OCI-LY1 (cell line): ENCODE measurements at regions not wholly inside any gene's neighbourhood (a gene's known extent, or its start where the extent isn't known, plus 50 kb on each side); places are given as distances from the start of the nearest gene placed in this dataset.

ENCODE experiments used
- H2AFZ ChIP-seq: fragments of 200-600 bp; sonication (generic), shearing (Covaris generic); 2 replicates; pipeline ENCODE4 v1.6.0; 2014; ENCODE audit warnings: antibody characterized with exemption, mild to moderate bottlenecking, low read length
- H3F3A ChIP-seq: fragments of 200-600 bp; sonication (generic), shearing (Covaris generic); 2 replicates; pipeline ENCODE4 v1.6.0; 2014; ENCODE audit warnings: mild to moderate bottlenecking, antibody characterized with exemption, low read length, moderate library complexity; ENCODE audit not compliant: insufficient read depth
- H3K27ac ChIP-seq: fragments of 200-600 bp; sonication (generic); 2 replicates; pipeline ENCODE4 v1.5.1; 2014; ENCODE audit warnings: low read length, mixed run types, mild to moderate bottlenecking, low read depth; ENCODE audit not compliant: poor library complexity, severe bottlenecking
- H3K27me3 ChIP-seq: fragments of 200-600 bp; sonication (generic); 2 replicates; pipeline ENCODE4 v1.6.0; 2014; ENCODE audit warnings: antibody characterized with exemption, mild to moderate bottlenecking, low read length, moderate library complexity; ENCODE audit not compliant: insufficient read depth
- H3K36me3 ChIP-seq: fragments of 200-600 bp; sonication (generic); 2 replicates; pipeline ENCODE4 v1.6.1; 2014; ENCODE audit warnings: mild to moderate bottlenecking, antibody characterized with exemption, low read length, moderate library complexity, mixed read lengths; ENCODE audit not compliant: insufficient read depth
- H3K4me1 ChIP-seq: fragments of 200-600 bp; sonication (generic); 2 replicates; pipeline ENCODE4 v1.5.1; 2014; ENCODE audit warnings: mild to moderate bottlenecking, low read length, moderate library complexity; ENCODE audit not compliant: insufficient read depth, severe bottlenecking
- H3K4me2 ChIP-seq: fragments of 200-600 bp; sonication (generic), shearing (Covaris generic); 2 replicates; pipeline ENCODE4 v1.6.1; 2014; ENCODE audit warnings: low read length
- H3K4me3 ChIP-seq: fragments of 200-600 bp; sonication (generic); 2 replicates; pipeline ENCODE4 v1.5.1; 2014; ENCODE audit warnings: low read length, low read depth, mild to moderate bottlenecking, mixed read lengths; ENCODE audit not compliant: poor library complexity, severe bottlenecking
- H3K79me2 ChIP-seq: fragments of 200-600 bp; shearing (Covaris generic); 2 replicates; pipeline ENCODE4 v1.6.1; 2016; ENCODE audit warnings: mixed run types, low read length, mixed read lengths; ENCODE audit not compliant: insufficient read depth
- H3K9ac ChIP-seq: fragments of 200-600 bp; sonication (generic), shearing (Covaris generic); 2 replicates; pipeline ENCODE4 v1.6.1; 2014; ENCODE audit warnings: mild to moderate bottlenecking, low read length, mixed read lengths
- H3K9me2 ChIP-seq: fragments of 200-600 bp; sonication (generic), shearing (Covaris generic); 2 replicates; pipeline ENCODE4 v1.6.1; 2014; ENCODE audit warnings: low read depth, mild to moderate bottlenecking, low read length, mixed read lengths
- H3K9me3 ChIP-seq: fragments of 200-600 bp; shearing (Covaris generic); 2 replicates; pipeline ENCODE4 v1.6.1; 2014; ENCODE audit warnings: low read length, mixed read lengths
- H4K20me1 ChIP-seq: fragments of 200-600 bp; sonication (generic), shearing (Covaris generic); 2 replicates; pipeline ENCODE4 v1.6.0; 2016; ENCODE audit warnings: mild to moderate bottlenecking, low read length; ENCODE audit not compliant: insufficient read depth
- CTCF ChIP-seq: fragments of 200-600 bp; sonication (generic), shearing (Covaris generic); IDR thresholded peaks from 2 replicates; pipeline ENCODE4 v1.5.1; 2017; ENCODE audit warnings: mild to moderate bottlenecking, antibody characterized with exemption, low read length, moderate library complexity, mixed read lengths
- EZH2 ChIP-seq: fragments of 200-600 bp; sonication (generic), shearing (Covaris generic); IDR thresholded peaks from 2 replicates; pipeline ENCODE4 v1.8.0; 2017; ENCODE audit warnings: borderline replicate concordance, mixed run types, mild to moderate bottlenecking, antibody characterized with exemption, low read length, moderate library complexity, mixed read lengths

GRCh38 chr12:65663097-65663496, 161.2 kb upstream of the HMGA2 start:
- TF ChIP-seq EZH2 (no peak), CTCF (no peak)
- Histone ChIP-seq H3K4me2 (no peak overlapping the region), H3K9ac (no peak overlapping the region), H3K4me1 (no peaks in the 10 kb centered on the region), H2AFZ (no peak overlapping the region), H3K9me3 (no peaks in the 10 kb centered on the region), H3K4me3 (no peak overlapping the region), H3K79me2 (no peaks in the 10 kb centered on the region), H3K27me3 (no peaks in the 10 kb centered on the region), H3F3A (no peaks in the 10 kb centered on the region), H4K20me1 (no peaks in the 10 kb centered on the region), H3K9me2 (no peaks in the 10 kb centered on the region), H3K27ac (no peak overlapping the region), H3K36me3 (no peaks in the 10 kb centered on the region)

GRCh38 chr12:65663648-65664047, 160.6 kb upstream of the HMGA2 start:
- Histone ChIP-seq H3K36me3 (no peaks in the 10 kb centered on the region), H3K79me2 (no peaks in the 10 kb centered on the region), H3K4me1 (no peaks in the 10 kb centered on the region), H4K20me1 (no peaks in the 10 kb centered on the region), H3K9ac (no peak overlapping the region), H2AFZ (no peak overlapping the region), H3K9me3 (no peaks in the 10 kb centered on the region), H3K4me3 (no peak overlapping the region), H3K27ac (no peak overlapping the region), H3K9me2 (no peaks in the 10 kb centered on the region), H3K4me2 (no peak overlapping the region), H3F3A (no peaks in the 10 kb centered on the region), H3K27me3 (no peaks in the 10 kb centered on the region)
- TF ChIP-seq CTCF (no peak), EZH2 (no peak)

- H3K9ac ChIP-seq: no peak overlapping the region
- no peak for TF ChIP-seq EZH2
- TF ChIP-seq CTCF: no peak
- no peaks in the 10 kb centered on the region for H3K9me3 ChIP-seq
Observed at GRCh38 chr12:65664715-65665250, 159.5 kb upstream of the HMGA2 start.

More at GRCh38 chr12:65664715-65665250, 159.5 kb upstream of the HMGA2 start:
- H3K4me3 ChIP-seq: no peak overlapping the region
- H3K79me2 ChIP-seq: no peaks in the 10 kb centered on the region
- no peaks in the 10 kb centered on the region for H3F3A ChIP-seq
- no peaks in the 10 kb centered on the region for H3K36me3 ChIP-seq
- H3K27ac ChIP-seq: no peak overlapping the region
- H3K4me2 ChIP-seq: no peak overlapping the region
- no peaks in the 10 kb centered on the region for H3K9me2 ChIP-seq
- no peaks in the 10 kb centered on the region for H4K20me1 ChIP-seq
- H3K4me1 ChIP-seq: no peaks in the 10 kb centered on the region
- H2AFZ ChIP-seq: no peak overlapping the region
- no peaks in the 10 kb centered on the region for H3K27me3 ChIP-seq
